Endothelial cell of umbilical vein (primary cell): ENCODE measurements at regions not wholly inside any gene's neighbourhood (a gene's known extent, or its start where the extent isn't known, plus 50 kb on each side); places are given as distances from the start of the nearest gene placed in this dataset.

Source experiments
- BruUV-seq: library from RNA; stranded (reverse); fragments of 400-500 nt; replicated peaks from 2 replicates; lab custom pipeline; 2021; lab: Mats Ljungman, UMichigan
- CTCF ChIA-PET: fragments of 300-600, 350-600 bp; sonication (Branson Sonifier 250); formaldehyde crosslinking; loops from one replicate; lab custom pipeline; 2021; ENCODE audit warnings: antibody characterized with exemption, inconsistent platforms; lab: Charles Lee
- POLR2A ChIA-PET: fragments of 300-600, 350-600 bp; sonication (Branson Sonifier 250); formaldehyde crosslinking; loops from one replicate; lab custom pipeline; 2021; ENCODE audit warnings: antibody characterized with exemption, inconsistent platforms; lab: Charles Lee
- DNase-seq: peaks from one replicate; pipeline ENCODE4 v3.0.0-alpha.2; 2011; ENCODE audit warnings: low read depth, low spot score
- FAIRE-seq: peaks from 2 replicates; lab custom pipeline; 2011; peaks lifted over from hg19 to GRCh38; lab: Jason Lieb, UNC
- H2AFZ ChIP-seq: 2 replicates; pipeline ENCODE4 v1.6.0; 2012; ENCODE audit warnings: low read depth, low read length, control low read depth, inconsistent platforms
- H3K27ac ChIP-seq: 2 replicates; pipeline ENCODE4 v1.5.1; 2011; ENCODE audit warnings: low read depth, mild to moderate bottlenecking, control low read depth, low read length, moderate library complexity; ENCODE audit not compliant: insufficient read depth
- H3K27me3 ChIP-seq, 2 experiments: 2 replicates each; pipeline versions ENCODE4 v1.6.0 to v1.6.1; 2011; ENCODE audit warnings: low read length in 2 of 2, mixed read lengths in 1 of 2; ENCODE audit not compliant: control insufficient read depth in 2 of 2, insufficient read depth in 2 of 2
- H3K36me3 ChIP-seq, 2 experiments: 2 replicates in 1 of 2; 3 replicates in 1 of 2; pipeline ENCODE4 v1.5.1; 2011; ENCODE audit warnings: low read length in 2 of 2, mild to moderate bottlenecking in 1 of 2, moderate library complexity in 1 of 2; ENCODE audit not compliant: control insufficient read depth in 2 of 2, insufficient read depth in 2 of 2; ENCODE audit errors: extremely low read depth in 1 of 2
- H3K4me1 ChIP-seq: 3 replicates; pipeline ENCODE4 v1.5.1; 2011; ENCODE audit warnings: mild to moderate bottlenecking, low read length; ENCODE audit not compliant: control insufficient read depth, insufficient read depth; ENCODE audit errors: extremely low read depth
- H3K4me2 ChIP-seq: 2 replicates; pipeline ENCODE4 v1.6.1; 2011; ENCODE audit warnings: low read length, control low read depth, mixed read lengths; ENCODE audit not compliant: insufficient read depth
- H3K4me3 ChIP-seq, 3 experiments: fragments of 200-600 bp in 1 of 3; sonication (generic), shearing (Covaris generic) in 1 of 3; replicated peaks in 1 of 3; 2 replicates each; pipeline ENCODE4 v1.5.1; 2011 to 2016; ENCODE audit warnings: control low read depth in 3 of 3, low read length in 3 of 3, mild to moderate bottlenecking in 2 of 3, inconsistent platforms in 1 of 3, low read depth in 1 of 3, moderate library complexity in 1 of 3; ENCODE audit not compliant: insufficient read depth in 1 of 3
- H3K79me2 ChIP-seq: 2 replicates; pipeline ENCODE4 v1.6.0; 2012; ENCODE audit warnings: low read length, inconsistent platforms; ENCODE audit not compliant: control insufficient read depth, insufficient read depth
- H3K9ac ChIP-seq: replicated peaks from 2 replicates; pipeline ENCODE3; 2011; ENCODE audit warnings: low read length, control low read depth; ENCODE audit not compliant: insufficient read depth; ENCODE audit errors: extremely low read depth
- H3K9me1 ChIP-seq: replicated peaks from 3 replicates; pipeline ENCODE4 v1.6.0; 2011; ENCODE audit warnings: mild to moderate bottlenecking, low read length; ENCODE audit not compliant: control insufficient read depth, insufficient read depth; ENCODE audit errors: extremely low read depth
- H3K9me3 ChIP-seq: replicated peaks from 2 replicates; pipeline ENCODE4 v1.5.1; 2012; ENCODE audit warnings: low read length, inconsistent platforms; ENCODE audit not compliant: control insufficient read depth, insufficient read depth
- H4K20me1 ChIP-seq: replicated peaks from 2 replicates; pipeline ENCODE3; 2011; ENCODE audit warnings: mild to moderate bottlenecking, low read length; ENCODE audit not compliant: control insufficient read depth, insufficient read depth; ENCODE audit errors: extremely low read depth
- EZH2 ChIP-seq: IDR thresholded peaks from 2 replicates; pipeline ENCODE4 v1.6.1; 2012; ENCODE audit warnings: borderline replicate concordance, low read depth, mild to moderate bottlenecking, moderate library complexity, low read length, inconsistent platforms; ENCODE audit not compliant: severe bottlenecking
- FOS ChIP-seq: IDR thresholded peaks from 2 replicates; pipeline ENCODE4 v1.6.1; 2011; ENCODE audit warnings: mild to moderate bottlenecking, low read length, moderate library complexity, borderline replicate concordance; ENCODE audit not compliant: insufficient read depth
- GATA2 ChIP-seq: IDR thresholded peaks from 2 replicates; pipeline ENCODE4 v1.7.0; 2011; ENCODE audit warnings: low read depth, mild to moderate bottlenecking, moderate library complexity, mixed read lengths, low read length; ENCODE audit not compliant: insufficient read length, insufficient read depth
- JUN ChIP-seq: IDR thresholded peaks from 2 replicates; pipeline ENCODE4 v1.6.1; 2011; ENCODE audit warnings: borderline replicate concordance, low read depth; ENCODE audit not compliant: insufficient read length, insufficient read depth
- MYC ChIP-seq: IDR thresholded peaks from one replicate; pipeline ENCODE4 v1.6.1; 2011; ENCODE audit warnings: mild to moderate bottlenecking, low read depth, low read length
- POLR2A ChIP-seq: IDR thresholded peaks from 2 replicates; pipeline ENCODE4 v1.6.1; 2012; ENCODE audit warnings: low read depth, mild to moderate bottlenecking, control low read depth, low read length
- POLR2AphosphoS5 ChIP-seq: IDR thresholded peaks from 2 replicates; pipeline ENCODE4 v1.6.1; 2012; ENCODE audit warnings: low read depth, mild to moderate bottlenecking, control low read depth, low read length, moderate library complexity; ENCODE audit not compliant: insufficient read depth
- dilution Hi-C: fragments of 300-500 bp; cut with MboI; formaldehyde crosslinking; loops from one replicate; pipeline ENCODE4 v1.15.0; 2019; ENCODE audit warnings: low sequenced_read_pairs; ENCODE audit not compliant: extremely low pct_ligation_motif_present
- intact Hi-C: fragments of 100-400 bp; cut with micrococcal nuclease; formaldehyde crosslinking; loops from one replicate; pipeline ENCODE4 v1.10.0; 2022
- TF ChIP-seq, protein P1 (sequence below), 2 donors: IDR thresholded peaks; 1 replicate in 1 of 2; 2 replicates in 1 of 2; pipeline ENCODE4 v1.5.1; 2011; ENCODE audit warnings: low read length in 2 of 2, mild to moderate bottlenecking in 2 of 2, moderate library complexity in 2 of 2, control low read depth in 1 of 2, inconsistent platforms in 1 of 2, low read depth in 1 of 2; ENCODE audit not compliant: insufficient read depth in 1 of 2; ENCODE audit errors: extremely low read depth in 1 of 2
- TF ChIP-seq, protein P2 (sequence below): IDR thresholded peaks from 2 replicates; pipeline ENCODE4 v1.6.1; 2011; ENCODE audit not compliant: insufficient read depth, insufficient read length

DNA sequence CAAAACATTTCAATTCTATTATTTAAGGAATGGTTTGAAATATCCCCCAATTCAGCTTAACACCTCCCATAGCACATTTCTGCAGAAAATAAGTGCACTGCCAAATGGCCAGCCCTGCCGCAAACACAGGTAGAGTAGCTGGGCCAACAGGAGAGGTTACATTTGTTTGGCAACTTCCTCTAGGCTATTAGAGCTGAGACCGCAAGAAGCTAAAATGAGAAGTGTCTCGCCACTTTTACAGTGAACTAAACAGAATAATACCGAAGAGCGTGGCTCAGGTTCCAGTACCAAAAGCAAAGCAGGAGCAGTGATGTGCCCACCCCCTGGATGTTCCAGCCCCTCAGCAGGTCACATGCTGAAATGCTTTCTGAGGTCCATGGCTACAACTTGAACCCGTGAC is 154.5 kb upstream of the PKN2 start:
- CTCF ChIA-PET, result no interaction called here
- no peaks in the 10 kb centered on the region for H3K79me2 ChIP-seq

DNA sequence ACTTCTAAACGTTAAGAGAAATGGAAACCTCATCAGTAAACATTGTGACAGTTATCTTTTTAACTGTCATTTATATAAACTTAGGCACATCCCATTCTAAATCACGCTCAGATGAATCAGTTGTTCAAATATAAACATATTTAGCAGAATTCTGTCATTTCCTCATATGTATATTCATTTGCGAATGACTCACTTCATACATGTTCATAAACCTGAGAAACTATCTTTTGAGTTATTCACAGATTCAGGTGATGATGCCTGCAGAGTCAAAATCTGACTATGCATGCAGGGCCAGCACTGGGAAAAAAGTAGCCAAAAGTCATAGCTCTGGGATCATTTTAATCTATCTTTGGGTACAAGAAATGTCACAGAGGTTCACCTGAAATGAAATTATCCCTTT is 153.8 kb upstream of the PKN2 start:
- Histone ChIP-seq H3K79me2 (no peaks in the 10 kb centered on the region), H3K36me3 (no peaks in the 10 kb centered on the region), H3K4me3 (no peak overlapping the region), H3K27me3 (no peaks in the 10 kb centered on the region), H3K27ac (no peak overlapping the region), H3K9me3 (no peaks in the 10 kb centered on the region), H2AFZ (no peak overlapping the region), H3K4me2 (no peak overlapping the region), H4K20me1 (no peaks in the 10 kb centered on the region), H3K4me1 (no peaks in the 10 kb centered on the region), H3K9ac (no peak overlapping the region), H3K9me1 (no peaks in the 10 kb centered on the region)
- FAIRE-seq (no peak), DNase-seq (no peak)
- dilution Hi-C loops (no loop called here), intact Hi-C loops (no loop called here)
- no TSS peak for BruUV-seq
- no peak for TF ChIP-seq FOS
- no peak for TF ChIP-seq JUN
- no peak for TF ChIP-seq EZH2
- no peak for TF ChIP-seq MYC
- no peak for TF ChIP-seq POLR2AphosphoS5
- TF ChIP-seq, protein P1, sequence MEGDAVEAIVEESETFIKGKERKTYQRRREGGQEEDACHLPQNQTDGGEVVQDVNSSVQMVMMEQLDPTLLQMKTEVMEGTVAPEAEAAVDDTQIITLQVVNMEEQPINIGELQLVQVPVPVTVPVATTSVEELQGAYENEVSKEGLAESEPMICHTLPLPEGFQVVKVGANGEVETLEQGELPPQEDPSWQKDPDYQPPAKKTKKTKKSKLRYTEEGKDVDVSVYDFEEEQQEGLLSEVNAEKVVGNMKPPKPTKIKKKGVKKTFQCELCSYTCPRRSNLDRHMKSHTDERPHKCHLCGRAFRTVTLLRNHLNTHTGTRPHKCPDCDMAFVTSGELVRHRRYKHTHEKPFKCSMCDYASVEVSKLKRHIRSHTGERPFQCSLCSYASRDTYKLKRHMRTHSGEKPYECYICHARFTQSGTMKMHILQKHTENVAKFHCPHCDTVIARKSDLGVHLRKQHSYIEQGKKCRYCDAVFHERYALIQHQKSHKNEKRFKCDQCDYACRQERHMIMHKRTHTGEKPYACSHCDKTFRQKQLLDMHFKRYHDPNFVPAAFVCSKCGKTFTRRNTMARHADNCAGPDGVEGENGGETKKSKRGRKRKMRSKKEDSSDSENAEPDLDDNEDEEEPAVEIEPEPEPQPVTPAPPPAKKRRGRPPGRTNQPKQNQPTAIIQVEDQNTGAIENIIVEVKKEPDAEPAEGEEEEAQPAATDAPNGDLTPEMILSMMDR (IDR thresholded peaks at IDR 0.05; ENCODE audit: extremely low read depth in 1 of 2, insufficient read depth in 1 of 2, low read depth in 1 of 2, low read length in 2 of 2), result no peak
- no peak for TF ChIP-seq GATA2
- TF ChIP-seq, protein P2, sequence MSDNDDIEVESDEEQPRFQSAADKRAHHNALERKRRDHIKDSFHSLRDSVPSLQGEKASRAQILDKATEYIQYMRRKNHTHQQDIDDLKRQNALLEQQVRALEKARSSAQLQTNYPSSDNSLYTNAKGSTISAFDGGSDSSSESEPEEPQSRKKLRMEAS, result no peak
- TF ChIP-seq POLR2A, result no peak
- ChIA-PET CTCF (interaction anchor here (0.8 kb wide), 1 partner anchor 350 kb away, joined by 3 read pairs; no protein-coding TSS in a partner anchor), POLR2A (no interaction called here)

More for the DNA sequence above, 154.5 kb upstream of the PKN2 start:
- dilution Hi-C loops, result no loop called here
- Histone ChIP-seq H3K9ac (no peak overlapping the region), H3K36me3 (no peaks in the 10 kb centered on the region), H3K27me3 (no peaks in the 10 kb centered on the region), H2AFZ (no peak overlapping the region), H4K20me1 (no peaks in the 10 kb centered on the region), H3K4me2 (no peak overlapping the region), H3K9me3 (no peaks in the 10 kb centered on the region), H3K4me1 (no peaks in the 10 kb centered on the region), H3K9me1 (no peaks in the 10 kb centered on the region), H3K27ac (no peak overlapping the region), H3K4me3 (no peak overlapping the region)
- POLR2A ChIA-PET, result no interaction called here
- FAIRE-seq (no peak), DNase-seq (no peak)
- no TSS peak for BruUV-seq
- TF ChIP-seq POLR2AphosphoS5, result no peak
- TF ChIP-seq FOS, result no peak
- intact Hi-C loops, result no loop called here
